ENCODE measurements at regions not wholly inside any gene's neighbourhood (a gene's known extent, or its start where the extent isn't known, plus 50 kb on each side); places are given as distances from the start of the nearest gene placed in this dataset.

- TF ChIP-seq POLR2A (IDR thresholded peaks at IDR 0.05) (no peak), CTCF (IDR thresholded peaks at IDR 0.05) (no peak)
These were observed 58.1 kb downstream of the UNCX start for GRCh38 chr7:1290679-1291356.

Data from uterus (tissue), 2 donors.